WTC11 (cell line): ENCODE measurements at regions not wholly inside any gene's neighbourhood (a gene's known extent, or its start where the extent isn't known, plus 50 kb on each side); places are given as distances from the start of the nearest gene placed in this dataset.

ENCODE experiments used
- ATAC-seq: fragments of 200-7000 bp; cut with Tn5 transposase; 2 replicates; pipeline ENCODE4 v1.10.0; 2021; ENCODE audit warnings: mild to moderate bottlenecking, moderate library complexity
- CTCF ChIA-PET: fragments of 300-600 bp; sonication (Branson Sonifier 250); formaldehyde crosslinking; loops from one replicate; lab custom pipeline; 2021; ENCODE audit warnings: antibody characterized with exemption; lab: Charles Lee
- POLR2A ChIA-PET: fragments of 350-600 bp; sonication (Branson Sonifier 250); formaldehyde crosslinking; loops from one replicate; lab custom pipeline; 2021; ENCODE audit warnings: antibody characterized with exemption; lab: Charles Lee
- DNase-seq: peaks from one replicate; pipeline ENCODE4 v3.0.0; 2021; ENCODE audit warnings: low spot score
- H3K27ac Mint-ChIP-seq: 2 replicates; pipeline ENCODE4 v1.8.0; 2021; ENCODE audit warnings: mixed read lengths
- H3K27me3 Mint-ChIP-seq: 2 replicates; pipeline ENCODE4 v1.8.0; 2021; ENCODE audit warnings: low read depth, mild to moderate bottlenecking, moderate library complexity, mixed read lengths
- H3K36me3 Mint-ChIP-seq: 2 replicates; pipeline ENCODE4 v1.8.0; 2021; ENCODE audit warnings: mixed read lengths
- H3K4me1 Mint-ChIP-seq: 2 replicates; pipeline ENCODE4 v1.8.0; 2022; ENCODE audit warnings: mixed read lengths
- H3K4me3 Mint-ChIP-seq: 2 replicates; pipeline ENCODE4 v1.8.0; 2021; ENCODE audit warnings: mild to moderate bottlenecking, moderate library complexity, mixed read lengths
- H3K9me3 Mint-ChIP-seq: 2 replicates; pipeline ENCODE4 v1.8.0; 2021; ENCODE audit warnings: mixed read lengths
- ATF1 ChIP-seq: sonication (generic); formaldehyde crosslinking; IDR thresholded peaks from 2 replicates; pipeline ENCODE4 v1.8.1; 2023; ENCODE audit warnings: mild to moderate bottlenecking, moderate library complexity, missing genetic modification reagents
- ATF2 ChIP-seq: sonication (generic); formaldehyde crosslinking; IDR thresholded peaks from 2 replicates; pipeline ENCODE4 v1.8.1; 2022; ENCODE audit warnings: low read depth, missing genetic modification reagents, borderline replicate concordance
- CREB1 ChIP-seq: sonication (generic); formaldehyde crosslinking; IDR thresholded peaks from 2 replicates; pipeline ENCODE4 v1.8.0; 2023; ENCODE audit warnings: mild to moderate bottlenecking, missing genetic modification reagents
- CREM ChIP-seq: sonication (generic); formaldehyde crosslinking; IDR thresholded peaks from 2 replicates; pipeline ENCODE4 v1.8.1; 2022; ENCODE audit warnings: mild to moderate bottlenecking, missing genetic modification reagents, moderate library complexity
- E2F1 ChIP-seq: sonication (generic); formaldehyde crosslinking; IDR thresholded peaks from 2 replicates; pipeline ENCODE4 v1.8.0; 2022; ENCODE audit warnings: mild to moderate bottlenecking, missing genetic modification reagents
- ETV6 ChIP-seq: sonication (generic); formaldehyde crosslinking; IDR thresholded peaks from 2 replicates; pipeline ENCODE4 v1.8.1; 2022; ENCODE audit warnings: mild to moderate bottlenecking, missing genetic modification reagents
- FOXK1 ChIP-seq: sonication (generic); formaldehyde crosslinking; IDR thresholded peaks from 2 replicates; pipeline ENCODE4 v1.8.0; 2022; ENCODE audit warnings: mild to moderate bottlenecking, moderate library complexity, missing genetic modification reagents
- FOXP1 ChIP-seq: sonication (generic); formaldehyde crosslinking; IDR thresholded peaks from 2 replicates; pipeline ENCODE4 v1.8.0; 2022; ENCODE audit warnings: missing genetic modification reagents, mild to moderate bottlenecking, moderate library complexity, borderline replicate concordance
- GTF2I ChIP-seq: fragments of 250-450 bp; sonication (Bioruptor Pico); conservative IDR thresholded peaks from 2 replicates; pipeline ENCODE4 v1.4.0; 2021; ENCODE audit warnings: mild to moderate bottlenecking
- HMGA2 ChIP-seq: fragments of 250-450 bp; sonication (Bioruptor Pico); IDR thresholded peaks from 2 replicates; pipeline ENCODE4 v1.4.0; 2021; ENCODE audit warnings: mild to moderate bottlenecking, moderate library complexity
- IRF1 ChIP-seq: sonication (generic); formaldehyde crosslinking; IDR thresholded peaks from 2 replicates; pipeline ENCODE4 v1.8.0; 2023; ENCODE audit warnings: missing genetic modification reagents
- IRF2 ChIP-seq: sonication (generic); formaldehyde crosslinking; IDR thresholded peaks from 2 replicates; pipeline ENCODE4 v1.8.0; 2022; ENCODE audit warnings: low read depth, missing genetic modification reagents, borderline replicate concordance
- JUN ChIP-seq: sonication (generic); formaldehyde crosslinking; IDR thresholded peaks from 2 replicates; pipeline ENCODE4 v1.8.0; 2023; ENCODE audit warnings: mild to moderate bottlenecking, missing genetic modification reagents
- KAT7 ChIP-seq: sonication (generic); formaldehyde crosslinking; IDR thresholded peaks from 2 replicates; pipeline ENCODE4 v1.8.1; 2023; ENCODE audit warnings: missing genetic modification reagents, mild to moderate bottlenecking, borderline replicate concordance
- MXD4 ChIP-seq: fragments of 250-450 bp; sonication (Bioruptor Pico); IDR thresholded peaks from 2 replicates; pipeline ENCODE4 v1.8.0; 2021; ENCODE audit warnings: mild to moderate bottlenecking, moderate library complexity, borderline replicate concordance
- SMAD4 ChIP-seq: sonication (generic); formaldehyde crosslinking; IDR thresholded peaks from 2 replicates; pipeline ENCODE4 v1.8.0; 2022; ENCODE audit warnings: mild to moderate bottlenecking, missing genetic modification reagents
- SOX15 ChIP-seq: fragments of 250-450 bp; sonication (Bioruptor Pico); IDR thresholded peaks from 2 replicates; pipeline ENCODE4 v1.9.0; 2021; ENCODE audit warnings: mild to moderate bottlenecking
- TCF7 ChIP-seq: sonication (generic); formaldehyde crosslinking; IDR thresholded peaks from 2 replicates; pipeline ENCODE4 v1.8.0; 2022; ENCODE audit warnings: mild to moderate bottlenecking, low read depth, missing genetic modification reagents, moderate library complexity
- TP53 ChIP-seq: sonication (generic); formaldehyde crosslinking; IDR thresholded peaks from 2 replicates; pipeline ENCODE4 v1.8.1; 2023; ENCODE audit warnings: mild to moderate bottlenecking, missing genetic modification reagents
- ZBTB21 ChIP-seq: sonication (generic); formaldehyde crosslinking; IDR thresholded peaks from 2 replicates; pipeline ENCODE4 v1.8.1; 2023; ENCODE audit warnings: mild to moderate bottlenecking, missing genetic modification reagents, borderline replicate concordance
- ZNF219 ChIP-seq: sonication (generic); formaldehyde crosslinking; IDR thresholded peaks from 2 replicates; pipeline ENCODE4 v1.8.0; 2023; ENCODE audit warnings: missing genetic modification reagents, mild to moderate bottlenecking, borderline replicate concordance
- ZNF263 ChIP-seq: sonication (generic); formaldehyde crosslinking; IDR thresholded peaks from 2 replicates; pipeline ENCODE4 v1.8.1; 2022; ENCODE audit warnings: low read depth, mild to moderate bottlenecking, moderate library complexity, missing genetic modification reagents
- TF ChIP-seq, protein P1 (sequence below): sonication (generic); formaldehyde crosslinking; IDR thresholded peaks from 2 replicates; pipeline ENCODE4 v1.8.0; 2022; ENCODE audit warnings: mild to moderate bottlenecking, missing genetic modification reagents
- TF ChIP-seq, protein P2 (sequence below): fragments of 250-450 bp; sonication (Bioruptor Pico); IDR thresholded peaks from 2 replicates; pipeline ENCODE4 v1.9.0; 2021; ENCODE audit warnings: mild to moderate bottlenecking

DNA sequence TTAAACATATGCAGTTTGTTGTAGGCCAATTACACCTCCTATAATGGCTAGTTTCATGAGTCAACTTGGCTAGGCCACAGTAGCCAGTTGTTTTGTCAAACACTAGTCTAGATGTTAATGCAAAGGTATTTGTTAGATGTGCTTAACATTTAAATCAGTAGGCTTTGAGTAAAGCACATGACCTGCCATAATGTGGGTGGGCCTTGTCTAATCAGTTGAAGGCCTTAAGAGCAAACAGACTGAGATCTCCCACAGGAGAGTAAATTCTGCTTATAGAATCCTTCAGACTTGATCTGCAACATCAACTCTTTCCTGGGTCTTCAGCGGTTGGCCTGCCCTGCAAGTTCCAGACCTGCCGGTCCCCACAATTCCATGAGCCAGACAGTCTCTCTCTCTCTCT lies 1345.9 kb downstream of the BRD1 start:
- POLR2A ChIA-PET, result no interaction called here
- CTCF ChIA-PET, result interaction anchor here (0.7 kb wide), 1 partner anchor 9 kb away, joined by 5 read pairs; no protein-coding TSS in a partner anchor
- DNase-seq (no peak), ATAC-seq (no peak)
- Mint-ChIP-seq H3K4me1 (peaks cover 30% of the 10 kb centered on the region), H3K27ac (no peak overlapping the region), H3K36me3 (no peaks in the 10 kb centered on the region), H3K4me3 (no peak overlapping the region), H3K27me3 (peaks cover 3% of the 10 kb centered on the region; the same call in 1 of the 2 replicates), H3K9me3 (0 out of 2 replicates have a peak, but pooled peaks cover 4% of the 10 kb centered on the region)
- TF ChIP-seq CREB1 (CRISPR knock-in tag) (no peak), GTF2I (CRISPR knock-in tag) (0 out of 2 replicates have a peak, but pooled peaks have one; percentile 15)

GRCh38 chr22:48478529-48479265 lies 1349.0 kb downstream of the BRD1 start:
- H3K27ac Mint-ChIP-seq, result no peak overlapping the region
- H3K36me3 Mint-ChIP-seq, result no peaks in the 10 kb centered on the region
- ChIA-PET POLR2A (no interaction called here), CTCF (no interaction called here)
- ATAC-seq (no peak), DNase-seq (no peak)
- no peak overlapping the region for H3K4me3 Mint-ChIP-seq
- H3K27me3 Mint-ChIP-seq, result no peaks in the 10 kb centered on the region; the same call in 1 of the 2 replicates
- H3K9me3 Mint-ChIP-seq, result 0 out of 2 replicates have a peak, but pooled peaks cover 4% of the 10 kb centered on the region
- H3K4me1 Mint-ChIP-seq, result peaks cover 18% of the 10 kb centered on the region
- TF ChIP-seq IRF1 (CRISPR knock-in tag), result no peak
- no peak for TF ChIP-seq ATF1 (CRISPR knock-in tag)
- no peak for TF ChIP-seq TP53 (CRISPR knock-in tag)
- TF ChIP-seq ZBTB21 (CRISPR knock-in tag), result no peak
- TF ChIP-seq, protein P1, sequence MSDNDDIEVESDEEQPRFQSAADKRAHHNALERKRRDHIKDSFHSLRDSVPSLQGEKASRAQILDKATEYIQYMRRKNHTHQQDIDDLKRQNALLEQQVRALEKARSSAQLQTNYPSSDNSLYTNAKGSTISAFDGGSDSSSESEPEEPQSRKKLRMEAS, result no peak
- TF ChIP-seq, all 79 proteins: peak for 0

- TF ChIP-seq ZNF219, result no peak
- no peak for TF ChIP-seq ATF2 (CRISPR knock-in tag)
- TF ChIP-seq KAT7 (CRISPR knock-in tag), result no peak
- TF ChIP-seq E2F1, result no peak
- no peak for TF ChIP-seq SMAD4 (CRISPR knock-in tag)
- no peak for TF ChIP-seq ETV6
- no peak for TF ChIP-seq CREM (CRISPR knock-in tag)
- TF ChIP-seq, protein P2, sequence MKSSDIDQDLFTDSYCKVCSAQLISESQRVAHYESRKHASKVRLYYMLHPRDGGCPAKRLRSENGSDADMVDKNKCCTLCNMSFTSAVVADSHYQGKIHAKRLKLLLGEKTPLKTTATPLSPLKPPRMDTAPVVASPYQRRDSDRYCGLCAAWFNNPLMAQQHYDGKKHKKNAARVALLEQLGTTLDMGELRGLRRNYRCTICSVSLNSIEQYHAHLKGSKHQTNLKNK (CRISPR knock-in tag), result no peak
- no peak for TF ChIP-seq IRF1 (CRISPR knock-in tag)
- TF ChIP-seq MXD4, result no peak
- TF ChIP-seq JUN, result no peak
- no peak for TF ChIP-seq FOXP1 (CRISPR knock-in tag)
- no peak for TF ChIP-seq FOXK1
- TF ChIP-seq ZNF263 (CRISPR knock-in tag), result no peak
- no peak for TF ChIP-seq TCF7 (CRISPR knock-in tag)
- no peak for TF ChIP-seq IRF2 (CRISPR knock-in tag)
- TF ChIP-seq SOX15, result no peak
- TF ChIP-seq HMGA2 (CRISPR knock-in tag), result no peak
- Mint-ChIP-seq H3K9me3 (0 out of 2 replicates have a peak, but pooled peaks cover 4% of the 10 kb centered on the region), H3K4me1 (peaks cover 15% of the 10 kb centered on the region), H3K36me3 (no peaks in the 10 kb centered on the region), H3K27ac (no peak overlapping the region), H3K27me3 (no peaks in the 10 kb centered on the region; the same call in 1 of the 2 replicates), H3K4me3 (no peak overlapping the region)
- ATAC-seq (no peak), DNase-seq (no peak)
- ChIA-PET CTCF (no interaction called here), POLR2A (no interaction called here)
Measured at GRCh38 chr22:48478124-48478523, 1349.5 kb downstream of the BRD1 start.
